ENCODE measurements at regions not wholly inside any gene's neighbourhood (a gene's known extent, or its start where the extent isn't known, plus 50 kb on each side); places are given as distances from the start of the nearest gene placed in this dataset.

GRCh38 chr3:13203398-13204176 is 130.4 kb upstream of the IQSEC1 start:
- no peak for TF ChIP-seq TAF1 (IDR thresholded peaks at IDR 0.05; ENCODE audit: low read depth, low read length)
- TF ChIP-seq POLR2A (IDR thresholded peaks at IDR 0.05; ENCODE audit: low read depth, low read length): no peak
- TF ChIP-seq POLR2AphosphoS5 (IDR thresholded peaks at IDR 0.05; ENCODE audit: low read depth, low read length): no peak
